Erythroblast (primary cell): ENCODE measurements at regions not wholly inside any gene's neighbourhood (a gene's known extent, or its start where the extent isn't known, plus 50 kb on each side); places are given as distances from the start of the nearest gene placed in this dataset.

ENCODE experiments used
- GATA1 ChIP-seq: IDR thresholded peaks from 2 replicates; pipeline ENCODE4 v1.6.1; 2011; ENCODE audit warnings: low read depth, mild to moderate bottlenecking, control low read depth, low read length, moderate library complexity
- POLR2A ChIP-seq: IDR thresholded peaks from 2 replicates; pipeline ENCODE4 v1.6.1; 2011; ENCODE audit warnings: mild to moderate bottlenecking, low read length

DNA sequence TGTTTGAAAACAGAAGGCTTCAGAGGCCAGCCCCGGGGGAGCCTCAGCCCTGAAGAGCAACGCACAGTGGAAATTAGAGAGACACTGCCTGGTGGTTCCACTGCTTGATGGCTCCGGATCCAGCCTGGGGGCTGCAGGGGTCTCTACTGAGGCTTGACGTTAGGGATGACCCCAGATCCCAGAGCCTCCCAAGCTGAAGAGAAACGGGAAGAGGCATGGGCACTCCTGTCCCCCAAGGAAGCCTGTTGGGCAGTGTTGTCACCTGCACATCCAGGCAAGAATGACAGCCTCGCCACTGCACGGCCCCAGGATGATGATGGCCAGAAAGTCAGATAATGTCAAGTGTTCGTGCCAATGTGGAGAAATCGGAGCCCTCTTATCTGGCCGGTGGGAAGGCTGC lies 56.8 kb upstream of the FGF3 start:
- TF ChIP-seq POLR2A (no peak), GATA1 (no peak)
